ENCODE measurements at regions not wholly inside any gene's neighbourhood (a gene's known extent, or its start where the extent isn't known, plus 50 kb on each side); places are given as distances from the start of the nearest gene placed in this dataset.

- TF ChIP-seq CEBPB (IDR thresholded peaks at IDR 0.05; ENCODE audit: low read depth, low read length) (no peak), MAZ (IDR thresholded peaks at IDR 0.05; ENCODE audit: borderline replicate concordance, low read depth, low read length) (no peak), CTCF (conservative IDR thresholded peaks at IDR 0.05; ENCODE audit: low read depth, low read length) (no peak), NFE2L2 (IDR thresholded peaks at IDR 0.05; ENCODE audit: low read depth, low read length) (no peak), CHD1 (IDR thresholded peaks at IDR 0.05; ENCODE audit: low read depth, low read length) (no peak), POLR2A (IDR thresholded peaks at IDR 0.05; ENCODE audit: low read depth, low read length) (no peak), RAD21 (IDR thresholded peaks at IDR 0.05; ENCODE audit: low read length) (no peak), RFX5 (IDR thresholded peaks at IDR 0.05; ENCODE audit: low read depth, low read length) (no peak), MXI1 (IDR thresholded peaks at IDR 0.05; ENCODE audit: borderline replicate concordance, low read depth, low read length) (no peak), RCOR1 (IDR thresholded peaks at IDR 0.05; ENCODE audit: insufficient replicate concordance, low read length) (no peak)
These were observed 182.8 kb upstream of the PHF14 start for GRCh38 chr7:10790910-10791309.

All from IMR-90 (cell line).